HCT116 (cell line): ENCODE measurements at regions not wholly inside any gene's neighbourhood (a gene's known extent, or its start where the extent isn't known, plus 50 kb on each side); places are given as distances from the start of the nearest gene placed in this dataset.

Source experiments
- ATAC-seq: fragments of 200-7000 bp; cut with Tn5 transposase; 2 replicates; pipeline ENCODE4 v1.9.1; 2020; ENCODE audit warnings: mild to moderate bottlenecking, moderate library complexity
- BruUV-seq: library from RNA; stranded (reverse); fragments of 400-500 nt; replicated peaks from 2 replicates; lab custom pipeline; 2021; lab: Mats Ljungman, UMichigan
- CTCF ChIA-PET: fragments of 300-600 bp; sonication (Branson Sonifier 250); formaldehyde crosslinking; loops from one replicate; lab custom pipeline; 2021; ENCODE audit warnings: antibody characterized with exemption; lab: Charles Lee
- POLR2A ChIA-PET: fragments of 300-600, 350-600 bp; sonication (Branson Sonifier 250); formaldehyde crosslinking; loops from one replicate; lab custom pipeline; 2021; ENCODE audit warnings: antibody characterized with exemption; lab: Charles Lee
- RAD21 ChIA-PET, 2 experiments: fragments of 300-600 bp; sonication (Branson Sonifier 250); formaldehyde crosslinking; loops; one replicate each; lab custom pipeline; 2023; ENCODE audit warnings: low total read pairs in 2 of 2; ENCODE audit not compliant: uncharacterized antibody in 2 of 2, unreplicated experiment in 2 of 2, low non-redundant PET in 1 of 2; lab: Charles Lee
- DNase-seq: peaks from one replicate; pipeline ENCODE4 v3.0.0-alpha.2; 2010; ENCODE audit warnings: low read depth, low spot score
- H2AFZ ChIP-seq: fragments of 200-600 bp; shearing (Covaris generic), sonication (generic); 2 replicates; pipeline ENCODE4 v1.6.1; 2017; ENCODE audit warnings: low read depth, mixed run types, mixed read lengths, antibody characterized with exemption, low read length; ENCODE audit not compliant: poor library complexity, severe bottlenecking
- H3K27ac ChIP-seq: 2 replicates; pipeline ENCODE4 v1.5.1; 2012; ENCODE audit warnings: low read depth, low read length
- H3K27me3 ChIP-seq: fragments of 200-600 bp; sonication (generic); 2 replicates; pipeline ENCODE4 v1.6.1; 2016; ENCODE audit warnings: mixed run types, low read length, mixed read lengths; ENCODE audit not compliant: insufficient read depth
- H3K36me3 ChIP-seq, 2 experiments: fragments of 200-500 bp in 1 of 2; fragments of 200-600 bp in 1 of 2; sonication (Bioruptor generic) in 1 of 2; sonication (generic) in 1 of 2; 2 replicates each; pipeline versions ENCODE4 v1.5.1 to v1.6.1; 2014 to 2016; ENCODE audit warnings: low read length in 2 of 2, inconsistent platforms in 1 of 2, mixed read lengths in 1 of 2, mixed run types in 1 of 2; ENCODE audit not compliant: insufficient read depth in 2 of 2, control insufficient read depth in 1 of 2
- H3K4me1 ChIP-seq, 2 experiments: fragments of 200-600 bp in 1 of 2; sonication (generic) in 1 of 2; 2 replicates each; pipeline versions ENCODE4 v1.5.1 to v1.6.1; 2012 to 2017; ENCODE audit warnings: low read length in 2 of 2, inconsistent platforms in 1 of 2, mild to moderate bottlenecking in 1 of 2, mixed read lengths in 1 of 2, mixed run types in 1 of 2, moderate library complexity in 1 of 2; ENCODE audit not compliant: insufficient read depth in 2 of 2, control insufficient read depth in 1 of 2
- H3K4me2 ChIP-seq: fragments of 200-600 bp; sonication (generic); 2 replicates; pipeline ENCODE4 v1.6.1; 2017; ENCODE audit warnings: mixed run types, low read length, mixed read lengths
- H3K4me3 ChIP-seq, 2 experiments: fragments of 200-600 bp in 1 of 2; sonication (generic) in 1 of 2; replicated peaks in 1 of 2; 2 replicates each; pipeline ENCODE4 v1.5.1; 2011 to 2016; ENCODE audit warnings: low read length in 2 of 2, control low read depth in 1 of 2, low read depth in 1 of 2, mild to moderate bottlenecking in 1 of 2, mixed read lengths in 1 of 2, mixed run types in 1 of 2
- H3K79me2 ChIP-seq: fragments of 200-600 bp; sonication (generic); 2 replicates; pipeline ENCODE4 v1.6.1; 2017; ENCODE audit warnings: mild to moderate bottlenecking, mixed run types, low read length, moderate library complexity, mixed read lengths; ENCODE audit not compliant: insufficient read depth
- H3K9ac ChIP-seq: fragments of 200-600 bp; sonication (generic); 2 replicates; pipeline ENCODE4 v1.6.1; 2016; ENCODE audit warnings: low read length, mixed read lengths
- H3K9me2 ChIP-seq: fragments of 200-600 bp; sonication (generic), shearing (Covaris generic); 2 replicates; pipeline ENCODE4 v1.6.1; 2017; ENCODE audit warnings: mixed run types, mild to moderate bottlenecking, moderate library complexity; ENCODE audit not compliant: insufficient read depth
- H3K9me3 ChIP-seq, 2 experiments: fragments of 200-500 bp in 1 of 2; fragments of 200-600 bp in 1 of 2; sonication (Bioruptor generic) in 1 of 2; sonication (generic) in 1 of 2; 2 replicates each; pipeline ENCODE4 v1.6.1; 2014 to 2017; ENCODE audit warnings: low read length in 2 of 2, mixed read lengths in 2 of 2, inconsistent platforms in 1 of 2, low read depth in 1 of 2, mild to moderate bottlenecking in 1 of 2, mixed run types in 1 of 2, moderate library complexity in 1 of 2; ENCODE audit not compliant: control insufficient read depth in 1 of 2, insufficient read depth in 1 of 2
- H4K20me1 ChIP-seq: fragments of 200-600 bp; sonication (generic), shearing (Covaris generic); 2 replicates; pipeline ENCODE4 v1.6.1; 2017; ENCODE audit warnings: mixed run types, mild to moderate bottlenecking, moderate library complexity; ENCODE audit not compliant: insufficient read depth
- CBX3 ChIP-seq: IDR thresholded peaks from 2 replicates; pipeline ENCODE4 v1.6.1; 2012; ENCODE audit warnings: low read depth
- CTCF ChIP-seq, 3 experiments: fragments of 200-600 bp in 1 of 3; sonication (generic) in 1 of 3; IDR thresholded peaks in 2 of 3; conservative IDR thresholded peaks in 1 of 3; 2 replicates each; pipeline ENCODE4 v1.5.1; 2012 to 2017; ENCODE audit warnings: low read depth in 2 of 3, low read length in 2 of 3, antibody characterized with exemption in 1 of 3, borderline replicate concordance in 1 of 3, control low read depth in 1 of 3, mild to moderate bottlenecking in 1 of 3, mixed read lengths in 1 of 3, mixed run types in 1 of 3, moderate library complexity in 1 of 3; ENCODE audit not compliant: insufficient read depth in 1 of 3
- EGR1 ChIP-seq: IDR thresholded peaks from 2 replicates; pipeline ENCODE4 v1.6.1; 2012; ENCODE audit warnings: low read depth
- ELF1 ChIP-seq: IDR thresholded peaks from 2 replicates; pipeline ENCODE4 v1.6.1; 2012; ENCODE audit warnings: low read depth, borderline replicate concordance
- EZH2 ChIP-seq: fragments of 200-600 bp; sonication (generic); IDR thresholded peaks from 2 replicates; pipeline ENCODE4 v1.6.1; 2017; ENCODE audit warnings: antibody characterized with exemption, mixed run types
- FOSL1 ChIP-seq: IDR thresholded peaks from 2 replicates; pipeline ENCODE4 v1.6.1; 2012; ENCODE audit warnings: low read depth
- JUND ChIP-seq: IDR thresholded peaks from 2 replicates; pipeline ENCODE4 v1.6.1; 2012
- POLR2A ChIP-seq: IDR thresholded peaks from 2 replicates; pipeline ENCODE4 v1.7.0; 2011; ENCODE audit warnings: borderline replicate concordance; ENCODE audit not compliant: insufficient read depth, insufficient read length; ENCODE audit errors: extremely low read depth
- POLR2AphosphoS5 ChIP-seq: IDR thresholded peaks from 2 replicates; pipeline ENCODE4 v1.6.1; 2011; ENCODE audit warnings: mild to moderate bottlenecking, low read depth, low read length, moderate library complexity
- SP1 ChIP-seq: IDR thresholded peaks from 2 replicates; pipeline ENCODE4 v1.6.1; 2012; ENCODE audit warnings: low read depth
- YY1 ChIP-seq: IDR thresholded peaks from 2 replicates; pipeline ENCODE4 v1.6.1; 2011; ENCODE audit warnings: low read length, low read depth, moderate library complexity, mild to moderate bottlenecking; ENCODE audit not compliant: insufficient replicate concordance; ENCODE audit errors: extremely low read depth
- ZFX ChIP-seq: fragments of 450-650 bp; IDR thresholded peaks from 2 replicates; pipeline ENCODE4 v1.6.1; 2017
- ZNF274 ChIP-seq: fragments of 200-500 bp; sonication (Bioruptor generic); IDR thresholded peaks from 2 replicates; pipeline ENCODE4 v1.6.1; 2014; ENCODE audit warnings: mild to moderate bottlenecking, low read depth, low read length, inconsistent platforms
- intact Hi-C: fragments of 100-400 bp; cut with micrococcal nuclease; formaldehyde crosslinking; loops from 2 replicates; pipeline ENCODE4 v1.10.0; 2022
- TF ChIP-seq, protein P1 (sequence below): IDR thresholded peaks from 2 replicates; pipeline ENCODE4 v1.6.1; 2012

DNA sequence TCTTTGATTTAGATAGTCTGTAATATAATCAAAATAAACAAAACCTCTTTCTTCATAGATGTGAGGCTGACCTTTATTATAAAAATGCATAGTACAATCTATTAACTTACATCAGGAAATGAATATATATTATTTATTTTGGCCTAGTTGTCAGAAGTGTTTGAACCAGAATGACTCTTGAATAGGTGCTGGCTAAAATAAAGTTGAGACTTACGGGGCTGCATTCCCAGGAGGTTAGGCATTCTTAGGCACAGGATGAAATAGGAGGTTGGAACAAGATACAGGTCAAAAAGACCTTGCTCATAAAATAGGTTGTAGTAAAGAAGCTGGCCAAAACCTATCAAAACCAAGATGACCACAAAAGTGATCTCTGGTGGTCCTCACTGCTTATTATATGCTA, 1193.3 kb upstream of the IGFBP7 start:
- Histone ChIP-seq H3K9me3 (peaks cover 5 to 6% of the 10 kb centered on the region in 2 experiments; a peak in 2 of 4 replicates), H2AFZ (no peak overlapping the region), H4K20me1 (no peaks in the 10 kb centered on the region), H3K36me3 (no peaks in the 10 kb centered on the region), H3K4me3 (no peak overlapping the region), H3K4me1 (no peaks in the 10 kb centered on the region), H3K9ac (no peak overlapping the region), H3K9me2 (no peaks in the 10 kb centered on the region), H3K27me3 (no peaks in the 10 kb centered on the region), H3K79me2 (no peaks in the 10 kb centered on the region), H3K27ac (no peak overlapping the region), H3K4me2 (no peak overlapping the region)
- BruUV-seq: no TSS peak
- TF ChIP-seq FOSL1: no peak
- TF ChIP-seq, protein P1, sequence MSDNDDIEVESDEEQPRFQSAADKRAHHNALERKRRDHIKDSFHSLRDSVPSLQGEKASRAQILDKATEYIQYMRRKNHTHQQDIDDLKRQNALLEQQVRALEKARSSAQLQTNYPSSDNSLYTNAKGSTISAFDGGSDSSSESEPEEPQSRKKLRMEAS: no peak
- no peak for TF ChIP-seq CBX3
- TF ChIP-seq YY1: no peak
- no peak for TF ChIP-seq ZFX
- no peak for TF ChIP-seq EGR1
- TF ChIP-seq POLR2A: no peak
- no peak for TF ChIP-seq EZH2
- no peak for TF ChIP-seq JUND
- no peak for TF ChIP-seq ELF1
- no peak for TF ChIP-seq CTCF (IDR thresholded peaks at IDR 0.05 in 2 of 3, conservative IDR thresholded peaks at IDR 0.05 in 1 of 3; ENCODE audit: borderline replicate concordance in 1 of 3, insufficient read depth in 1 of 3, low read depth in 2 of 3, low read length in 2 of 3)
- no peak for TF ChIP-seq ZNF274
- TF ChIP-seq SP1: no peak
- no peak for TF ChIP-seq POLR2AphosphoS5
- no peak for DNase-seq
- ATAC-seq: no peak
- RAD21 ChIA-PET: no interaction called here
- CTCF ChIA-PET: no interaction called here
- intact Hi-C loops: no loop called here
- POLR2A ChIA-PET: no interaction called here
